PC-9 (cell line): ENCODE measurements at regions not wholly inside any gene's neighbourhood (a gene's known extent, or its start where the extent isn't known, plus 50 kb on each side); places are given as distances from the start of the nearest gene placed in this dataset.

Source experiments
- CTCF ChIP-seq: fragments of 200-600 bp; sonication (generic); conservative IDR thresholded peaks from 2 replicates; pipeline ENCODE4 v1.6.1; 2017; ENCODE audit warnings: mixed run types, antibody characterized with exemption, mild to moderate bottlenecking, moderate library complexity
- EZH2 ChIP-seq: fragments of 200-600 bp; sonication (generic); IDR thresholded peaks from 2 replicates; pipeline ENCODE4 v1.8.0; 2017; ENCODE audit warnings: antibody characterized with exemption, low read depth

GRCh38 chr10:129272866-129273650, 194.0 kb upstream of the MGMT start:
- TF ChIP-seq CTCF (no peak), EZH2 (no peak)
